ENCODE measurements at regions not wholly inside any gene's neighbourhood (a gene's known extent, or its start where the extent isn't known, plus 50 kb on each side); places are given as distances from the start of the nearest gene placed in this dataset.

DNA sequence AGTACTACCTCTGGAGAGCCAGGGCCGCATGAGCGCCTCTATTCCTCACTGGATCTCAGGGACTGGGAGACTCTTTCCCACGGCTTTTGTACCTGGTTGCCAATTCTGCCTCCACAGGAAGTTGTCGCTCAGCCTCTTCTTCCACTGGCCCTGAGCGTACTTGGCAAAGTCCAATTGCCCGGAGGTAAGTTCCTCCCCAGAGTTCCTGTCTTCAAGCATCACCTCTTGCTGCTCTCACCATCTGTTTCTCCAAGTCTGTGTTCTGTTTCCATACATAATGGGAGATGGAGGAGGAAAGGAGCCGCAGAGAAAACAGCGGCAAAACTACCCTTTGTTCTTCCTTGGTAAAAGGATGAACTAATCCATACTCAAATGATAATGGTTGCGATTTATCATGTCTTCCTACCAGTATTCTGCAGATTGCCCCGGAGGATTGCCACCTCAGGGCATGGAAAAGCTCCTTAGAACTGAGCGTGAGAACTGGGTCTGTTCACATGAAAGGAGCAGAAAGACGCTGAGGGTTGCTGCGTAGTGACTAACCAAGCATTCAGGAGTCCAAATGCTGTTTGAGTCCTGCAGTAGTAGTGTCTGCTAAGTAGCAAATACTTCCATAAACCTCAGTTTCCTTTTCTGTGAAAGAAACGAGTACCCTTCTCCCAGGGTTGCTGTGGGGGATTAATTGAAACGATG is 170.2 kb upstream of the GLI3 start:
- CTCF ChIA-PET: interaction anchor here (0.8 kb wide), 1 partner anchor 16 kb away, joined by 3 read pairs; no protein-coding TSS in a partner anchor

DNA sequence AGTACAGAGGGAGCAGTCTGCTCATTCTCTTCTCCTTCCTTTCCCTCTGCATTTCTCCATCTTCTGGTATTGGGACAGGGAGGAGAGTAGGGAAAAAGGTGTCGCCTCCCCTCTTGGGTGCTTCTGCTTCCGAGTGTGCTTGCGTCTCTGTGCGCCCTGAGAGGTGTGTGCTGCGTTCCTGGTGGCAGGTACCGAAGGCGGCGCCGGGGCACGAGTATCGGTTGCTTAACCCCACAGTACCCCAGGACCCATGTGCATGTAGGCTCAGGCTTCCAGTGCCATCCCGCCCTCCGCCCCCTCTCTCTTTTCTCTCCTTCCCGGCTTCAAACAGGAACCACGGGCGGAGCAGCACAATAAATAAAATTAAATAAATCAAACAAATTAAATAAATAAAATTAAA is 169.3 kb upstream of the GLI3 start:
- POLR2A ChIA-PET: no interaction called here
- CTCF ChIA-PET: no interaction called here

More for the DNA sequence above, 170.2 kb upstream of the GLI3 start:
- POLR2A ChIA-PET: no interaction called here

DNA sequence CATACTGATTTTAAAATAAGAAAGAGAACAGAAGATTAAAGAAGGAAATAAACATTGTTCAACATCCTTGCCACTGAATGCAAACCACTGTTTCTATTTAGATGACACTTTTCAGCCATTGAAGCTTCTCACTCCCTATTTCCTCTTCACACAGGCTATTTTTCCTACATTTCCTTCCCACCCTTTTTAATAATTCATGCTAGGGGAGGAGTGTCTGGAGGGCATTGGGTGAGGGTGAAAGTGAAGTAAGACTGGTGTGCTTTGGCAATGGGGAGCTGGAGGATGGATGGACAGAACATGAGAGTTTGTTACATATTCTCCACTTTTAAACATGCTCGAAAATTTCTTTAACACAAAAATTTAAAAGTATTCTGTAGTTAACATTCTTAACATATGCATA is 168.8 kb upstream of the GLI3 start:
- ChIA-PET POLR2A (no interaction called here), CTCF (no interaction called here)

DNA sequence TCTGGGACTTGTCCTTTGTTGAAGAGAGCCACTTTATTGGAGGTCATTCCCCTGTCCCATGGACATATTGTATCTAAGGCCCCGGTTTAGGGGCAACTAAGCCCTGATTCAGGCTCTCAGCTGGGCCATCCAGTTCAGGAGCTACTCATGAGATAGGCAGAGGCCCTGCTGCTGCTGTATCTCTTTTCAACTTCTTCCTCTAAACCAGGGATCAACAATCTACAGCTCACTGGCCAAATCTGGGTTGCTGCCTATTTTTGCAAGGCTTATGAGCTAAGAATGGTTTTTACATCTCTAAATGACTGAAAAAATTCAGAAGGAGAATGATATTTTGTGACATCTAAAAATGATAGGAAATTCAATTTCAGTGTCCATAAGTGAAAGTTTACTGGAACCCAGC is 166.8 kb upstream of the GLI3 start:
- POLR2A ChIA-PET: no interaction called here
- CTCF ChIA-PET: no interaction called here

DNA sequence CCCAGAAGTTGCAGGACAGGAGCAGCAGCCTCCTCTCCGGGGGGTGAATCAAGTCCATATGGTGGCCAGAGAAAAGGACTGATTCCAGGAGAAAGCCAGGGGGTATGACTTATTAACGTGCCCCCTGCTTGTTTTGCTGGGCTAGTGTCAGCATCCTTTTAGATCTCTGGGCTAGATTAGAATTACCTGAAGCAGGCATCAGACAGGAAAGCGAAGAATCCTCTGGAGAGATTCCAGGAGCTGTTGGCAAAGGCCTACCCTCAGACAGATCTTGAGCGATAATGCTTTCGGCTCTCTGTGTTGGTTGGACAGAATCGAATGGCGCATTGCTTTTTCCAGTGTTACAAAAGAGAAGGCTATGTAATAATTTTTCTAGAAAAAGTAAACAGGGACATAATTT is 164.0 kb upstream of the GLI3 start:
- POLR2A ChIA-PET: no interaction called here
- CTCF ChIA-PET: no interaction called here

DNA sequence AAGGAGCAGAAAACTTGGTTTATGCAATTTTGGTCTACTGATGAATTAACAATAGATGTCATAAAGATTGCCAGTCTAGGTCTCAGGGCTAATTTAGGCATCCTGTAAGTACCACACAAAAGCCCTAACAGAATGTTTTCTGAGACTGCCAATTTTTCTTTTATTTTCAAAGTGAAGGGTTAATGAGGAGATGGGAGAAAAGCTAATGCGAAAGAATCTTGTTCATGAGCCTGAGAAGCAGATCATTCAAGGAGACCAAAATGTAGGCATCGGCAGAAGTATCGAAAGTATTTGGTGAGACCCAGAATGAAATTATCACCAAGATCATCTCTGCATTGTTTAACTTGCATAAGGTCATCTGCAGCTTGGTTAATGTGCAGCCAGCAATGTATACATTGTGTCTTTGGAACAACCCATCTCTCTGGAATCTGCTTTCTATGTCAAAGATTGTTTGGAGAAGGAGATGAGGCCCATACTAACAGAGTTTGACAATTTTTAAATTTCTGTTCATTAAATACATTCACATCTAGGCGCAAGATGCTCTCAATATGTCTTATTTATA is 163.3 kb upstream of the GLI3 start:
- CTCF ChIA-PET: no interaction called here
- POLR2A ChIA-PET: no interaction called here

DNA sequence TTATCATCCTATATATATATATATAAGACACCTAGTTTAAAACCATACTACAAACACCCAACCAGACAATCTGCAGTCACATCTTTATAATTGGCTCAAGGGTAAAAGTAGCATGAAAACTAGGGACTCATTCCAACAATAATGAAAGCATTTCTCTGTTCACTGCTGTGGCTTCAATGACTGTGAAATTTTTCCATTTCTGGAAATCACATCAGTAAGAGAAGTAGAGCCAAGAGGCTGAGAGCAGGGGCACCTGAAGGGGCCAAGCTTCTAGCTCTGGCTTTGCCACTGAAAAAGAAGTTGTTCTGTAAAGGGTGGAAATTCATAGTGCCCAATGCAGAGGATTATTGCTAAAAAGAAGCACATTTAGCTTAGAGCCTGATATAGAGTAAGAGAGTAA is 158.6 kb upstream of the GLI3 start:
- ChIA-PET CTCF (no interaction called here), POLR2A (no interaction called here)

DNA sequence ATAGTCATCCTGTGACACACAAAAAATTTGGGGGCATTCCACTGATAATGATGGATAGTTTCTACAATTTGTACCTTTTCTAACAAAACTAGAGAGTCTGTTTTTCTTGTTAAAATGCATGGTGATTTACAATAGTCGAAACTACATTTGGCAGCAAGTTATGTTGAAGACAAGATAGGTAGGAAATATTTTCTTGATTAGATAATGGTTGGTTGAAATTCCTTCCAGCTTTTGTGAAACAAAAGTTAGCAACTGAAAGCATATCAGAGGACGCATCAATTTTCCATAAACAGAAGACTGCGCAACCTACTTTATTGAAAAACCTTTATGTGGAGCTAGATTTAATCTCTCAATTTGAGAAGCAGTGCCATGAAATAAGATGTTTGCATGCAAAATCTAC is 155.8 kb upstream of the GLI3 start:
- ChIA-PET CTCF (no interaction called here), POLR2A (interaction anchor here (0.7 kb wide), 1 partner anchor 84 kb away, joined by 3 read pairs; no protein-coding TSS in a partner anchor)

DNA sequence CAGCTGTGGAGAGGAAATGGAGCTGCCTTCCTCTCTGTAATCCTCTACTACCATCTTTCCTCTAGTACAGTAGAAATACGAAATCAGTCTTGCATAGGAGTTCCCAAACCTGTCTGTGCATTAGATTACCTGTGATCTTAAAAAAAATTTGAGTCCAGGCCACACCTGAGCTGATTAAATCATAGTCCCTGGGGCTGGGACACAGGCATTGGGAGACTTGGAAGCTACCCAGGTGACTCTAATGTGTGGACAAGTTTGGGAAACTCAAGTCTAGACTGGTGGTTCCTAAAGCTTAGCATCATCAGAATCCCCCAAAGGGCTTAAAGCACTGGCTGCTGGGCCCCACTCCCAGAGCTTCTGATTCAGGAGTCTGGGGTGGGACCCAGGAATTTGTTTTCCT is 152.7 kb upstream of the GLI3 start:
- CTCF ChIA-PET: no interaction called here
- POLR2A ChIA-PET: no interaction called here

DNA sequence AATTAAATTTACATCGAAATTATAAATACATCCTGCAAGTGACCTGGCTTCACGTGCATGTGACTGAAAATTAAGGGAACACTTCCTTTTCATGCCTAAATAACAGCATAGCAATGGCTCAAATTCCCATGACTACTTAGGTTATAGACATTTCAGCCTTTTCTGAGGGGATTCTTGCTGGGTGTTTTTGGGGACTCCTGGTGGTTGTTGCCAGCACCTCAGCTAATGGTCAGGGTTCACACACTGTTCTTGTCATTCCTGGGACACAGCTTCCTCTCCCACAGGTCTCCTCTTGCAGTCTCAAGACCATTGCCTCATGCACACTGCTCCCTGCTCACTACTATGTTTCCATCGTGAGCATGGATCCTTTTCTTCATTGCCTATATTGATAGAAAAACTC is 148.9 kb upstream of the GLI3 start:
- CTCF ChIA-PET: interaction anchor here (0.6 kb wide), 1 partner anchor 438 kb away, joined by 3 read pairs; no protein-coding TSS in a partner anchor
- POLR2A ChIA-PET: interaction anchor here (0.7 kb wide), 1 partner anchor 704 kb away, joined by 9 read pairs; no protein-coding TSS in a partner anchor

DNA sequence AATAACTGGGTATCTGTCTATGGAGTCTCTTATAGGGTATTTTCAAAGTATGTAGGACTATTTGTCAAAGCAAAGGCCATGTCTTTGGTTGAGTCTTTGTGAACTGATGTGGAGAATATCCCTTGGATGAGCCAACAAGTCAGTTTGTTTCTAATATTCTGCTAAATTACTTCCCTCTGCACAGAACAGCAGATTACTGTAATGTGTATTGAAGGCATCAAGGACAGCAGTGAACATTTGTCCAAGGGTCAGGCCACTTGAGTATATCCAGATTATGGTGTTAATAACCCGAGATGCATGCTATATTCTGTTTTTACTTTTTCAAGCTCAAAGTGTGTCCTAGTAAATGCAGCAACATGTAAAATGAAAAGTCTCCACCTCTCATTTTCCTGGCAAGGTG is 144.2 kb upstream of the GLI3 start:
- CTCF ChIA-PET: no interaction called here
- POLR2A ChIA-PET: no interaction called here

DNA sequence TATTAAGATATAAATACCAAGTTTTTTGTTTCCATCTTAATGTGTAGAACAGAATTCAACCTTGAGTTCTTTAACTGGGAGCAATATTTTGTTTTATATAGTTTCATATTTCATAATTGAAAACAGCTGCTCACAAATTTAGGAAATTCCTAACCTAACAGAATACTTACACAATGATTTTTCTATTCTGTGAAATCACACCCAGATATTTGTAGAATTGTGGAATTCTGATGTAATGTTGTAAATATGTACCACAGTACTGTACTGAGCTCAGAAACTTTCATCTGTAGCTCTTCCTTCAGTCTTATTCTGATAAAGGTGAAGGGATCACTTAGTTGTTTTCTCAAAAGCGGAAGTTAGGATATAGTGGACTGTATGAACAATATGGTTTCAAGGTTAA is 143.4 kb upstream of the GLI3 start:
- ChIA-PET POLR2A (no interaction called here), CTCF (no interaction called here)

DNA sequence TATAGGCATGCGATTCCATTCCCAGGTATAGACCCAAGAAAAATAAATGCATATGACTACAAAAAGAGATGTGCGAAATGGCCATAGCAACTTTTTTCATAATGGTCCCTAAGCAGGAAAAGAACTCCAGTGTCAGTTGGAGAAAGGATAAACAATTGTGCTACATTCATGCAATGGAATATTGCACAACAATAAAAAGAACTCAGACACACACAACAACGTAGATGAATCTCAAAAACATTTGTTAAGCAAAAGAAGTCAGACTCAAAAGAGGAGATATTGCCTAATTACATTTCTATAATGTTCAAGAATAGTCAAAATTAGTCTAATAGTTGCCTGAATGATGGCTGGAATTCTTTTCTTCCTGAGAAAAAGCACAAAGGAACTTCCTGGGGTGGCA is 141.1 kb upstream of the GLI3 start:
- ChIA-PET POLR2A (no interaction called here), CTCF (no interaction called here)

DNA sequence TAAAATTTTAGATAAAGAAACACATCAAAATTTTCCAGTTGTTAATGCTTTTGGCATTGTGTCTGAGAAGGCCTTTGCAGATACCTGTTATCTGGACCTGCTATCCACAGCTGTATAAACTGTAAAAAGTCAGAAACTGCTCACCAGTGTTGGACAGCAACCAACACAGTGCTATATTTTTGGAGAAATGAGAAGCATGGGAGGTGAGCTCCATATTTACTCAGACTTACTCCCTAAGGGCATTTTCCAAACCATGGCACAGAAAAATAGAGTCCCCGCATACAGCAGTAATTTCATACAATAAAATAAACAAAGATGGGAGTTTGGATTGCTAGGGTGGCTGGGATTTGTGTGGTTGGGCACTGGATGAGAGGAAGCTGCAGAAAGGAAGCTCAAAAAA is 136.3 kb upstream of the GLI3 start:
- ChIA-PET CTCF (no interaction called here), POLR2A (no interaction called here)

DNA sequence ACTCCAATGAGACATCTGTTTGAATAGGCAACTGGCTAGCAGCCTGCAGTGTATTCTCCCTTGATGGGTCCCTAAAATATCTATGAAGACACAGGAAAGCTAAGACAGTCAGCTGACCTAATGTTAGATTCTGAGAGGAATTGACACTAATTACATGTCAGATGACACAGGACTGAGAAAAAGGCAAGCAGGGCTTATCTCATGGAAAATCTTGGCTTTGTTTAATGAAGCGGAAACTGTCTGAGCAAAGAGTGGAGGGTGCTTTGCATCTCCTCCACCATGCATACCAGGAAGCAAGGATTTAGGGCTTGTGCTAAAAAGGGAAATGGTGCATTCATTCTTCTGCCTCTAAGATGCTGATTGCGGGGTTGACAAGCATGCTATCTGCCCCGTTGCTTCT is 135.5 kb upstream of the GLI3 start:
- POLR2A ChIA-PET: no interaction called here
- CTCF ChIA-PET: no interaction called here

DNA sequence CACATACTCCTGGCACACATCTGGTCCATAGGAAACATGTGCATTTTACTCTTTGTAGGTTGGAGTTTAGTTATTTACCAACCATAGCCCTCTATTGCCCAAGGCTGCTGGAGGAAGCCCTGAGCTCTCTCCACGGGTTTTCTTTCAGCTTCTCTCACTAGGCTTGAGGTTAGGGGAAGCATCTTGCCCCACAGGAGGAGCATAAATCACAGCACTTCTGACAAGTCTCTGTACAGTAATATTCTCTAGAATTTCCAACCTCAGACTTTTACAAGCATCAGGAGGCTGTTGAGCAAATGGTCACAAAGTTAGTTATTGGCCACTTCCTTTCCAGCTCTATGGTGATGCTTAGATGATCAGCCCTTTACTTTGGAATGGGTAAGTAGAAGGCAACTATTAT is 122.9 kb upstream of the GLI3 start:
- ChIA-PET POLR2A (no interaction called here), CTCF (no interaction called here)

DNA sequence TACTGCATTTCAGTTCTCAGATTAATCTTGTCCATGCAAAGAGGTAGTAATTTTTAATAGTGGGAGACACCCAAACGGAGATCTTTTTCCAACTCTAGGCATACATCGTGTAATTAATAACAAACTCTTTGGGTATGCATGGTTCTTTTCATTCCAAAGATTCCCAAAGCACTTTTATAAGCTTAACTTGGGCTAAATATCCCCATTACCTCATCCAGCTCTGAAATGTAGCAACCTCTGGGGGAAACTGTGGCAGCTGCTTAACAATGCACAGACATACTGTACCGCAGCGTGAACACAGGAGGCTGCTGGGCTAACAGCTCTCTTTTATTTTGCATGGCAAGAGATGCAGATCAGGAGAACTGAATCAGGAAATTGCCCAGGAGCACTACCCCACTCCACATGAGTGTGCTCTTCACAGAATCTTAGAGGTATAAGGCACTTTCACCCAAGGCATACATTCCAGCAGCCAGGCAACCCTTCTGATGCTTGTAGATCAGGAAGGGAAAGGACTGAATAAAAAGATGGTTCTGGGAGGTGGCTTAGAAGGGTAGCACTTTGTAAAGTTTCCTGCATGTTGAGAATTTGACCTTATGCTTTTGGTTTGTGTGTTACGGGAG is 114.4 kb upstream of the GLI3 start:
- ChIA-PET CTCF (no interaction called here), POLR2A (no interaction called here)

DNA sequence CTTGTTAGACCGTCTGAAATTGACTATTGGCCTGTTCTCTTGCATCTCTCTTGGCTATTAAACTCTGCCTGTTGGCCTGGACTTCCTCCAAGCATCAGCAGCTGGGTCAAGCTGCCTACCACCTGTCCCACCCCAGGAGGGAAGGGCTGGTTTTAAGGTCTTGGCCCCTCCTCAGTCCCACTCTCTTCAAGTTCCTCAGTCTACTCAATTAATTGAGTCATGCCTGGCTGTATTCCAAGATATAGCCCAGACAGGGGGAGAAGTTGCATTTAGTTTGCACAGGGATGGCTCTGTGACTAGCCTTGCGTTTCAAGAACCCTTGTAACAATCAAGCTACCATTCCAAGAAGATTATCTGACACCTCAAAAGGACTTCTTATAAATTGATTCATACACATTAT is 113.8 kb upstream of the GLI3 start:
- ChIA-PET POLR2A (no interaction called here), CTCF (no interaction called here)

DNA sequence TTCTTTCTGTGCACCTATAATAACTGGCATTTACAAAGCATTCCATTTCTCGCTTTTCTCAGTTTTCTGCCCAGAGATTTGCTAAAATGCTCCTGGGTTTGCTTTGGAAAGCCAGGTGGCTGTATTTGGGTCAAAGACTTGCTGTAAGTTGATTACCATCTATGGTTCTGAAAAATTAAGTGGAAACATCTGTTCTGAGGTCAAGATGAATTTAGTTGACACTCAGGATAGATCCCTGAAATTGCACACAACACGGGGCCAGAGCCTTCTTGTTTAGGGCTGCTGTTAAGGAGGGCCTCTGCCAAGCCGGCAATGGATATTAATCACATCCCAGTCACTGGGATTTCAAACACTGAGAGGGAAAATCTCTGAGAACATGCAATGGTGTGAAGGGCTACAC is 111.6 kb upstream of the GLI3 start:
- POLR2A ChIA-PET: no interaction called here

DNA sequence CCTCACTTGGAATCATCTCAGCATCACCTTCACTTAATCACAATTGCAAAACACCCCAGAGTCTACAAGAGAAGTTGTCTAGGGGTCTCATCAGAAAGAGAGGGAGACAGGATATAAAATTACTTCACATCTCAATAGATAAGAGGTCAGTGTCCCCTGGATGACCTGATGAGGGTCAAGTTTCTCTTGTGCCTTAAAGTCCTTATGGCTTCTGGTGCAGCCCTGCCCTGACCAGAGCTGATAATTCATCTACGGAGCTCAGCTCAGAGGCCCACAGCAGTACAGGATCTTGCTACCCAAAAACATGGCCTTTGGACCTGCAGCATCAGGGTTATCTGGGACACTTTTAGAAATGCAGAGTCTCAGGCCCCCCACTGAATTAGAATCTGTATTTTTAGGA is 111.1 kb upstream of the GLI3 start:
- ChIA-PET CTCF (no interaction called here), POLR2A (no interaction called here)

More for the DNA sequence above, 111.6 kb upstream of the GLI3 start:
- CTCF ChIA-PET: no interaction called here

DNA sequence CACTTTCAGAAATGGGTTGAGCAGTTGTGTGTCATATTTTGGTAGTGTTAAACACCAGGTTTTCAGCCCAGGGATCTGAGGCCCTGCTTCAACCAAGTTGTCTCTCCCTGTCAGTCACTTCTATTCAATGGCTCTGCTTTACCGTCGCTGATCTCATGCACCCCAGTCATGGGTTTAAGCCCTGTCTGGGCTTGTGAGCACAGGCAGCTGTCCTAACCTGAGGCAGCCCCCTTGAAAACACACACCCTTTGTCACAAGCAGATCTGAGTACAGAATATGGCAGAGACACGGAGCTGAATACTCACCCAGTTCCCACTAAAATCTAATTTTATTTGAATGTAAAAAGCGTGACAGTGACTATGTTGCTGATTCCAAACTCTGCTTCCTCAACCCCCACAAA is 110.6 kb upstream of the GLI3 start:
- ChIA-PET CTCF (no interaction called here), POLR2A (no interaction called here)

All from activated CD8-positive, alpha-beta memory T cell treated with anti-CD3 and anti-CD28 coated beads for 36 hours (primary cell).